Activated CD8-positive, alpha-beta T cell treated with anti-CD3 and anti-CD28 coated beads for 36 hours (primary cell): ENCODE measurements at regions not wholly inside any gene's neighbourhood (a gene's known extent, or its start where the extent isn't known, plus 50 kb on each side); places are given as distances from the start of the nearest gene placed in this dataset.

Experiments
- ATAC-seq: fragments of 200-7000 bp; cut with Tn5 transposase; one replicate; pipeline ENCODE4 v1.10.0; 2021; ENCODE audit warnings: mild to moderate bottlenecking, moderate library complexity
- CTCF ChIA-PET: fragments of 350-600 bp; sonication (Branson Sonifier 250); formaldehyde crosslinking; loops from one replicate; lab custom pipeline; 2021; ENCODE audit warnings: antibody characterized with exemption; lab: Charles Lee
- POLR2A ChIA-PET: fragments of 350-600 bp; sonication (Branson Sonifier 250); formaldehyde crosslinking; loops from one replicate; lab custom pipeline; 2021; ENCODE audit warnings: antibody characterized with exemption; lab: Charles Lee
- DNase-seq: peaks from one replicate; pipeline ENCODE4 v3.0.0-alpha.2; 2020
- H3K27ac Mint-ChIP-seq: one replicate; pipeline ENCODE4 v1.8.0; 2021; ENCODE audit warnings: mild to moderate bottlenecking, mixed read lengths
- H3K27me3 Mint-ChIP-seq: one replicate; pipeline ENCODE4 v1.8.0; 2021; ENCODE audit warnings: mixed read lengths
- H3K36me3 Mint-ChIP-seq: one replicate; pipeline ENCODE4 v1.8.0; 2021; ENCODE audit warnings: low read depth, mixed read lengths
- H3K4me1 Mint-ChIP-seq: one replicate; pipeline ENCODE4 v1.8.0; 2021; ENCODE audit warnings: low read depth, mixed read lengths
- H3K4me3 Mint-ChIP-seq: one replicate; pipeline ENCODE4 v1.8.0; 2021; ENCODE audit warnings: mild to moderate bottlenecking, moderate library complexity, mixed read lengths
- H3K9me3 Mint-ChIP-seq: one replicate; pipeline ENCODE4 v1.8.0; 2021; ENCODE audit warnings: mixed read lengths
- CTCF ChIP-seq: fragments of 200-600 bp; IDR thresholded peaks from one replicate; pipeline ENCODE4 v1.8.0; 2022; ENCODE audit warnings: antibody characterized with exemption, mild to moderate bottlenecking
- intact Hi-C: fragments of 100-400 bp; cut with micrococcal nuclease; formaldehyde crosslinking; loops from one replicate; pipeline ENCODE4 v1.10.0; 2022

GRCh38 chr7:91628742-91629141 is 251.8 kb downstream of the MTERF1 start:
- CTCF ChIA-PET, result no interaction called here

GRCh38 chr7:91630581-91631380 is 249.7 kb downstream of the MTERF1 start:
- ChIA-PET POLR2A (no interaction called here), CTCF (no interaction called here)
- H3K27ac Mint-ChIP-seq, result no peak overlapping the region
- intact Hi-C loops, result loop anchor here (10.0 kb wide), 1 partner anchor 546 kb away; no protein-coding TSS in a partner anchor
- no peak for DNase-seq
- H3K27me3 Mint-ChIP-seq, result no peaks in the 10 kb centered on the region
- no peak for TF ChIP-seq CTCF
- H3K4me3 Mint-ChIP-seq, result no peak overlapping the region
- H3K4me1 Mint-ChIP-seq, result no peaks in the 10 kb centered on the region
- no peak for ATAC-seq
- no peaks in the 10 kb centered on the region for H3K36me3 Mint-ChIP-seq
- peaks cover 1% of the 10 kb centered on the region for H3K9me3 Mint-ChIP-seq

More at GRCh38 chr7:91628742-91629141, 251.8 kb downstream of the MTERF1 start:
- Mint-ChIP-seq H3K36me3 (no peaks in the 10 kb centered on the region), H3K4me3 (no peak overlapping the region), H3K9me3 (peaks cover 1% of the 10 kb centered on the region), H3K27ac (no peak overlapping the region), H3K4me1 (no peaks in the 10 kb centered on the region), H3K27me3 (peaks cover 4% of the 10 kb centered on the region)
- ATAC-seq (no peak), DNase-seq (no peak)
- no peak for TF ChIP-seq CTCF
- intact Hi-C loops, result no loop called here
- POLR2A ChIA-PET, result interaction anchor here (0.9 kb wide), 1 partner anchor 9 kb away, joined by 3 read pairs; no protein-coding TSS in a partner anchor

- ChIA-PET CTCF (no interaction called here), POLR2A (no interaction called here)
- Mint-ChIP-seq H3K9me3 (no peaks in the 10 kb centered on the region), H3K4me1 (no peaks in the 10 kb centered on the region), H3K27ac (no peak overlapping the region), H3K27me3 (no peaks in the 10 kb centered on the region), H3K4me3 (no peak overlapping the region), H3K36me3 (no peaks in the 10 kb centered on the region)
- intact Hi-C loops, result loop anchor here (10.0 kb wide), 1 partner anchor 548 kb away; no protein-coding TSS in a partner anchor
- ATAC-seq (no peak), DNase-seq (no peak)
- TF ChIP-seq CTCF, result no peak
Measured at GRCh38 chr7:91632234-91632940, 248.1 kb downstream of the MTERF1 start.

GRCh38 chr7:91633013-91633441 is 247.5 kb downstream of the MTERF1 start:
- DNase-seq (no peak), ATAC-seq (no peak)
- no peaks in the 10 kb centered on the region for H3K36me3 Mint-ChIP-seq
- ChIA-PET CTCF (no interaction called here), POLR2A (interaction anchor here (0.8 kb wide), 1 partner anchor 14 kb away, joined by 3 read pairs; no protein-coding TSS in a partner anchor)
- no peak for TF ChIP-seq CTCF
- intact Hi-C loops, result loop anchor here (10.0 kb wide), 1 partner anchor 548 kb away; no protein-coding TSS in a partner anchor
- H3K4me3 Mint-ChIP-seq, result no peak overlapping the region
- H3K4me1 Mint-ChIP-seq, result no peaks in the 10 kb centered on the region
- no peaks in the 10 kb centered on the region for H3K27me3 Mint-ChIP-seq
- no peak overlapping the region for H3K27ac Mint-ChIP-seq
- no peaks in the 10 kb centered on the region for H3K9me3 Mint-ChIP-seq
